Neural cell (in vitro differentiated cells): ENCODE measurements at regions not wholly inside any gene's neighbourhood (a gene's known extent, or its start where the extent isn't known, plus 50 kb on each side); places are given as distances from the start of the nearest gene placed in this dataset.

Source experiments
- H2AFZ ChIP-seq: fragments of 200-600, 300-800 bp; sonication (generic), shearing (Covaris generic); 2 replicates; pipeline ENCODE4 v1.6.0; 2014; ENCODE audit warnings: low read depth, mild to moderate bottlenecking, antibody characterized with exemption, low read length, moderate library complexity
- H3F3A ChIP-seq: fragments of 200-600 bp; shearing (Covaris generic); 2 replicates; pipeline ENCODE4 v1.6.1; 2016; ENCODE audit warnings: mild to moderate bottlenecking, moderate library complexity, mixed read lengths, antibody characterized with exemption, low read length; ENCODE audit not compliant: insufficient read depth, poor library complexity, severe bottlenecking
- H3K27ac ChIP-seq: fragments of 200-600, 300-800 bp; sonication (generic), shearing (Covaris generic); 2 replicates; pipeline ENCODE4 v1.5.1; 2014; ENCODE audit warnings: mild to moderate bottlenecking, low read length, moderate library complexity
- H3K27me3 ChIP-seq: fragments of 300-800, 200-600 bp; sonication (generic), shearing (Covaris generic); 2 replicates; pipeline ENCODE4 v1.6.0; 2014; ENCODE audit warnings: mild to moderate bottlenecking, low read depth, low read length, moderate library complexity; ENCODE audit not compliant: insufficient read depth
- H3K36me3 ChIP-seq: fragments of 300-800, 200-600 bp; sonication (generic), shearing (Covaris generic); 2 replicates; pipeline ENCODE4 v1.5.1; 2014; ENCODE audit warnings: mild to moderate bottlenecking, antibody characterized with exemption, low read length, moderate library complexity; ENCODE audit not compliant: insufficient read depth
- H3K4me2 ChIP-seq: fragments of 300-800, 200-600 bp; sonication (generic), shearing (Covaris generic); 2 replicates; pipeline ENCODE4 v1.6.0; 2014; ENCODE audit warnings: mild to moderate bottlenecking, low read length
- H3K4me3 ChIP-seq: fragments of 300-800, 200-600 bp; sonication (generic), shearing (Covaris generic); 2 replicates; pipeline ENCODE4 v1.5.1; 2014; ENCODE audit warnings: mild to moderate bottlenecking, low read length, moderate library complexity
- H3K79me2 ChIP-seq: fragments of 200-600 bp; shearing (Covaris generic); replicated peaks from 2 replicates; pipeline ENCODE4 v1.6.0; 2014; ENCODE audit warnings: mild to moderate bottlenecking, low read length, moderate library complexity; ENCODE audit not compliant: insufficient read depth
- H3K9ac ChIP-seq: fragments of 300-800, 200-600 bp; sonication (generic), shearing (Covaris generic); 2 replicates; pipeline ENCODE4 v1.6.1; 2016; ENCODE audit warnings: mild to moderate bottlenecking, low read length, mixed read lengths
- H3K9me2 ChIP-seq: fragments of 200-600 bp; shearing (Covaris generic); 2 replicates; pipeline ENCODE4 v1.6.1; 2016; ENCODE audit warnings: mild to moderate bottlenecking, low read length, mixed read lengths; ENCODE audit not compliant: insufficient read depth
- H3K9me3 ChIP-seq: fragments of 200-600, 300-800 bp; sonication (generic), shearing (Covaris generic); 2 replicates; pipeline ENCODE4 v1.6.1; 2016; ENCODE audit warnings: mild to moderate bottlenecking, mixed run types, low read length, moderate library complexity, mixed read lengths
- H4K20me1 ChIP-seq: fragments of 200-600 bp; shearing (Covaris generic); 2 replicates; pipeline ENCODE4 v1.6.1; 2016; ENCODE audit warnings: mild to moderate bottlenecking, mixed run types; ENCODE audit not compliant: insufficient read depth
- CTCF ChIP-seq: fragments of 450-650 bp; IDR thresholded peaks from 2 replicates; pipeline ENCODE4 v1.5.1; 2014; ENCODE audit warnings: antibody characterized with exemption, mild to moderate bottlenecking, moderate library complexity; ENCODE audit not compliant: poor library complexity, severe bottlenecking
- EP300 ChIP-seq: fragments of 450-650 bp; conservative IDR thresholded peaks from 2 replicates; pipeline ENCODE4 v1.6.1; 2014; ENCODE audit warnings: antibody characterized with exemption, mild to moderate bottlenecking, moderate library complexity; ENCODE audit not compliant: poor library complexity, severe bottlenecking
- EZH2 ChIP-seq: fragments of 200-600, 300-800 bp; shearing (Covaris generic), sonication (generic); IDR thresholded peaks from 2 replicates; pipeline ENCODE4 v1.6.1; 2014; ENCODE audit warnings: antibody characterized with exemption, low read length, borderline replicate concordance, mild to moderate bottlenecking; ENCODE audit not compliant: insufficient read depth, poor library complexity, severe bottlenecking
- MXI1 ChIP-seq: fragments of 450-650 bp; conservative IDR thresholded peaks from 2 replicates; pipeline ENCODE4 v1.6.1; 2014; ENCODE audit warnings: antibody characterized with exemption, mild to moderate bottlenecking; ENCODE audit not compliant: poor library complexity, severe bottlenecking
- POLR2AphosphoS5 ChIP-seq: IDR thresholded peaks from 2 replicates; pipeline ENCODE4 v1.6.1; 2012
- RAD21 ChIP-seq: fragments of 450-650 bp; conservative IDR thresholded peaks from 2 replicates; pipeline ENCODE4 v1.6.1; 2014; ENCODE audit warnings: antibody characterized with exemption, mild to moderate bottlenecking, moderate library complexity
- REST ChIP-seq: IDR thresholded peaks from 2 replicates; pipeline ENCODE4 v1.6.1; 2012; ENCODE audit warnings: borderline replicate concordance
- SMC3 ChIP-seq: fragments of 450-650 bp; conservative IDR thresholded peaks from 2 replicates; pipeline ENCODE4 v1.6.1; 2014; ENCODE audit warnings: antibody characterized with exemption, mild to moderate bottlenecking, moderate library complexity; ENCODE audit not compliant: poor library complexity
- TAF1 ChIP-seq: IDR thresholded peaks from 2 replicates; pipeline ENCODE4 v1.6.1; 2012; ENCODE audit warnings: low read depth

GRCh38 chr3:161852744-161853143 lies 356.1 kb downstream of the OTOL1 start:
- H4K20me1 ChIP-seq = no peaks in the 10 kb centered on the region
- H3K36me3 ChIP-seq = no peaks in the 10 kb centered on the region
- H3K27me3 ChIP-seq = no peaks in the 10 kb centered on the region
- TF ChIP-seq EZH2 (no peak), RAD21 (no peak), MXI1 (no peak), TAF1 (no peak), REST (no peak), SMC3 (no peak), CTCF (no peak), EP300 (no peak), POLR2AphosphoS5 (no peak)
- H3K79me2 ChIP-seq = no peaks in the 10 kb centered on the region
- H3K27ac ChIP-seq = no peak overlapping the region
- H3K9me3 ChIP-seq = no peaks in the 10 kb centered on the region
- no peak overlapping the region for H3K9ac ChIP-seq
- no peaks in the 10 kb centered on the region for H3F3A ChIP-seq
- H3K4me3 ChIP-seq = no peak overlapping the region
- no peaks in the 10 kb centered on the region for H3K9me2 ChIP-seq
- H2AFZ ChIP-seq = no peak overlapping the region
- H3K4me2 ChIP-seq = no peak overlapping the region

- Histone ChIP-seq H3K27ac (no peak overlapping the region), H3K36me3 (no peaks in the 10 kb centered on the region), H3K9me3 (no peaks in the 10 kb centered on the region), H4K20me1 (no peaks in the 10 kb centered on the region), H3K27me3 (no peaks in the 10 kb centered on the region), H3K4me3 (no peak overlapping the region), H3F3A (no peaks in the 10 kb centered on the region), H3K9me2 (no peaks in the 10 kb centered on the region), H3K9ac (no peak overlapping the region), H3K4me2 (no peak overlapping the region), H2AFZ (no peak overlapping the region), H3K79me2 (no peaks in the 10 kb centered on the region)
- TF ChIP-seq MXI1 = no peak
- no peak for TF ChIP-seq TAF1
- TF ChIP-seq REST = no peak
- TF ChIP-seq CTCF = no peak
- no peak for TF ChIP-seq EZH2
- no peak for TF ChIP-seq POLR2AphosphoS5
- TF ChIP-seq SMC3 = no peak
- no peak for TF ChIP-seq RAD21
- no peak for TF ChIP-seq EP300
Measured at GRCh38 chr3:161854232-161854771, 357.7 kb downstream of the OTOL1 start.
